ENCODE measurements at regions not wholly inside any gene's neighbourhood (a gene's known extent, or its start where the extent isn't known, plus 50 kb on each side); places are given as distances from the start of the nearest gene placed in this dataset.
"Not testable (repeated sequence)": the region's sequence is repeated elsewhere in the genome, so short reads cannot be mapped to it uniquely, and the experiment has no call there.

DNA sequence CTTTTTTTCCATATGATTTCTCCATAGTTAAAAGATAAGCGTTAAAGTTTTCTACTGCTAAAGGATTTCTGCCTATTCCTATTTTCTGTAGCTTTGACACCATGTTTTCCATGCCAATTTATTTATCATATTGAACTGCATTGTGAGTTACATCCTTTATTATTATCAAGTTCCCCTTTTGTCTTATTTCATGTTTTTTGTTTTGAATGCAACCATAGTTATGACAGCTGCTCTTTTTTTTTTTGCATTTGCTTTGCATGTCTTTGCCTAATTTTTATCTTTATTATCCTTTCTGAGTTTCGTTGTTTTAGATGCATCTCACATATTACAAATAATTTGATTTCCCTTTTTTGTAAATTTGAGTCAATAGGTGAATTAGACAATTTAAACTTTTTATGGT is 161.5 kb downstream of the DEPDC1B start:
- ATAC-seq (ENCODE audit: low FRiP score) (no peak), DNase-seq (ENCODE audit: low spot score) (no peak)
- TF ChIP-seq CTCF (IDR thresholded peaks at IDR 0.05): no peak

DNA sequence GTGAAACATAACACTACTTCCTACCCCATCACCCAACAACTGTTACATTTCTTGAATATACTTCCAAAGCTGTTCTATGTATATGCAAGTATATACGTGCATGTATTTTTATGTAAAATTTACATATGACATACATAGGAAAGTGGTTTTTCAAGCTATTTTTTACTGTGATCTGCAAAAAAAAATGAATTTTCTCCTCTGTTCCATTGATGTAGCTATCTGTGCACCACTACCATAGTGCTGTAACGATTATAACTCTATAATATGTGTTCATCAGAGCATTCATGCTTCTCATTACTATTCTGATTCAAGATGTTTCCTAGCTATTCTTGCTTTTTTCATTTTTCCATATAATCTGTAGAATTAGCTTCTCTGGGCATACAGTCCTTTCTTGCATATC is 164.0 kb downstream of the DEPDC1B start:
- DNase-seq (ENCODE audit: low spot score) (no peak), ATAC-seq (ENCODE audit: low FRiP score) (no peak)
- TF ChIP-seq CTCF (IDR thresholded peaks at IDR 0.05): no peak

DNA sequence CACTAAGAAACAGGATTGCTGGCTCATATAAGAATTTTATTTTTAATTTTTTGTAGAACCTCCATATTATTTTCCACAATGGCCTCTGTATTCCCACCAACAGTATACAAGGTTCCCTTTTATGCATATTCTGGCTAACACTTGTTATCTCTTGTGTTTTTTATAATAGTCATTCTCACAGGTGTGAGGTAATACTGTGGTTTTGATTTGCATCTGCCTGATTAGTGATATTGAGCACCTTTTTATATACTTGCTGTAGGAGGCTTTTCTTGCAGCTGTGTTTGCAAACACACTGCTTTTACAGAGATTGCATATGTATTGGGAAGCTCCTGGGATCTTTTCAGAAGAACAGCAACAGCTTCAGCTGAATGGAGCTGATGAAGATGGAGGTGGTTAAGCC is 164.8 kb downstream of the DEPDC1B start:
- TF ChIP-seq CTCF (IDR thresholded peaks at IDR 0.05): no peak
- no peak for DNase-seq (ENCODE audit: low spot score)
- no peak for ATAC-seq (ENCODE audit: low FRiP score)

- TF ChIP-seq CTCF (IDR thresholded peaks at IDR 0.05): no peak
- DNase-seq (ENCODE audit: low spot score) (no peak), ATAC-seq (ENCODE audit: low FRiP score) (no peak)
Measured at GRCh38 chr5:60533789-60534188, 166.2 kb downstream of the DEPDC1B start.

DNA sequence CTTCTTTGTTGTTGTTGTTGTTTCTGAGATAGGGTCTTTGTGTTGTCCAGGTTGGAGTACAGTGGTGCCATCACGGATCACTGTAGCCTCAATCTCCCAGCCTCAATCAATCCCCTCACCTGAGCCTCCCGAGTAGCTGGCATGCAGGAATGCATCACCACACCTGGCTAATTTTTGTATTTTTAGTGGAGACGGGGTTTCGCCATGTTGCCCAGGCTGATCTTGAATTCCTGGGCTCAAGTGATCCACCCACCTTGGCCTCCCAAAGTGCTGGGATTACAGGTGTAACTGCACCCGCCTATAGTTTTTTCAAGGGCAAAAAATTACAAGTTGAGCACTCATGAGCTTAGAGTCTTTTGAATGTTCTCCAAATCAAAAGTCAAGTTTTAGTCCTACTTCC is 167.2 kb downstream of the DEPDC1B start:
- ATAC-seq (ENCODE audit: low FRiP score): not testable (repeated sequence)

DNA sequence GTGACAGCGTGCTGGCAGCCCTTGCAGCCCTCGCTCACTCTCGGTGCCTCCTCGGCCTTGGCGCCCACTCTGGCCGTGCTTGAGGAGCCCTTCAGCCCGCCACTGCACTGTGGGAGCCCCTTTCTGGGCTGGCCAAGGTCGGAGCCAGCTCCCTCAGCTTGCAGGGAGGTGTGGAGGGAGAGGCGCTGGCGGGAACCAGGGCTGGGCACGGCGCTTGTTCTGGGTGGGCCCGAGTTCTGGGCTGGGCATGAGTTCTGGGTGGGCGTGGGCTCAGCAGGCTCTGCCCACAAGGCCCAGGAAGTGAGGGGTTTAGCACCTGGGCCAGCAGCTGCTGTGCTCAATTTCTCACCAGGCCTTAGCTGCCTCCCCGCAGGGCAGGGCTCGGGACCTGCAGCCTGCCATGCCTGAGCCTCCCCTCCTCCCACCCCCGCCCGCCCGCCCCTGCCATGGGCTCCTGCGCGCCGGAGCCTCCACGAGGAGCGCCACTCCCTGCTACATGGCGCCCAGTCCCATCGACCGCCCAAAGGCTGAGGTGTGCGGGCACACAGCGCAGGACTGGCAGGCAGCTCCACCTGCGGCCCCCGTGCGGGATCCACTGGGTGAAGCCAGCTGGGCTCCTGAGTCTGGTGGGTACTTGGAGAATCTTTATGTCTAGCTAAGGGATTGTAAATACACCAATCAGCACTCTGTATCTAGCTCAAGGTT is 169.7 kb downstream of the DEPDC1B start:
- DNase-seq (ENCODE audit: low spot score): not testable (repeated sequence)

More for the DNA sequence above, 167.2 kb downstream of the DEPDC1B start:
- not testable (repeated sequence) for DNase-seq (ENCODE audit: low spot score)

DNA sequence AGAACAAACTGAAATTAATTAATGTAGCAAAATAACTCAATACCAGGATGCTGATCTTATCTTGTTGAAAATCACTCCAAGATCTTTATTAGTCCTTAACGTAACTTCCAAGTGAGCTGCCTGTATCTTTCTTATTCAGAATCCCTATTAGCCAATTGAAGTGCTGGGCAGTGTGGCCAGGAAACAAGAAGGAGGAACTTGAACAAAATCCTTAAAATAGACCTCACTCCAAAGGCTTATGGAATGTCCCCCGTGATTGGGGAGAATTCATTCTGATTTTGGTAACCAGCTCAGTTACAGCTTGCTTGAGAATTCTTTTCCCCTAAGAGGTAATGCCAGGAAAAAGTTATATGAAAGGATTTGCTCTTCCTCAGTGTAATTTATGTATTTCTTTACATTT is 171.0 kb downstream of the DEPDC1B start:
- ATAC-seq (ENCODE audit: low FRiP score) (no peak), DNase-seq (ENCODE audit: low spot score) (no peak)
- no peak for TF ChIP-seq CTCF (IDR thresholded peaks at IDR 0.05)

More for the DNA sequence above, 169.7 kb downstream of the DEPDC1B start:
- not testable (repeated sequence) for ATAC-seq (ENCODE audit: low FRiP score)

DNA sequence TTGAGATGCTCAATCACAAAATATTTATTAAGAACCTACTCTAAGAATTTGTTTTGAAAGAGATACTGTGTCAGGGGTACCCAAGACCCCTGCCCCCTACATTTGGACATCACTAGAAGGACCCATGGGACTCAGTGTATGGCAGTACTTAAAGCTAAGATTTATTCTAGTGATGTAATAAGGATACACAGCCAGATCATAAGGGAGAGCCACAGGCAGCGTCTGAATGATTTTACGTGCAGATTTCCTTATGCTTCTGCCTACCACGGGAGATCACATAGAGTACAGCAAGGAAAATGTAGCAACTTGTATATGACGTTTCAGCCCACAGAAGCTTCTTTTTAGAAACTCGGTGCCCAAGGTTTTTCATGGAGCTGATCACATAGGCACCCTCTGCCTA is 172.9 kb downstream of the DEPDC1B start:
- no peak for ATAC-seq (ENCODE audit: low FRiP score)
- no peak for DNase-seq (ENCODE audit: low spot score)
- no peak for TF ChIP-seq CTCF (IDR thresholded peaks at IDR 0.05)

Measured in omental fat pad (tissue), 3 donors.